Osteocyte (in vitro differentiated cells): ENCODE measurements at regions not wholly inside any gene's neighbourhood (a gene's known extent, or its start where the extent isn't known, plus 50 kb on each side); places are given as distances from the start of the nearest gene placed in this dataset.

ENCODE experiments used
- DNase-seq: peaks from one replicate; pipeline ENCODE4 v3.0.0; 2021; ENCODE audit warnings: mixed read lengths; ENCODE audit not compliant: unreplicated experiment; ENCODE audit errors: extremely low spot score
- H3K27ac Mint-ChIP-seq: one replicate; pipeline ENCODE4 v1.8.0; 2021; ENCODE audit warnings: mild to moderate bottlenecking, mixed read lengths; ENCODE audit not compliant: unreplicated experiment
- H3K27me3 Mint-ChIP-seq: one replicate; pipeline ENCODE4 v1.8.0; 2021; ENCODE audit warnings: mixed read lengths; ENCODE audit not compliant: unreplicated experiment
- H3K36me3 Mint-ChIP-seq: one replicate; pipeline ENCODE4 v1.8.0; 2021; ENCODE audit warnings: mixed read lengths; ENCODE audit not compliant: unreplicated experiment
- H3K4me1 Mint-ChIP-seq: one replicate; pipeline ENCODE4 v1.8.0; 2021; ENCODE audit warnings: mixed read lengths; ENCODE audit not compliant: unreplicated experiment
- H3K4me3 Mint-ChIP-seq: one replicate; pipeline ENCODE4 v1.8.0; 2021; ENCODE audit warnings: mild to moderate bottlenecking, moderate library complexity, mixed read lengths; ENCODE audit not compliant: unreplicated experiment
- H3K9me3 Mint-ChIP-seq: one replicate; pipeline ENCODE4 v1.8.0; 2021; ENCODE audit warnings: mixed read lengths; ENCODE audit not compliant: unreplicated experiment
- TF ChIP-seq, protein P1 (sequence below): fragments of 200-600 bp; sonication (generic); IDR thresholded peaks from 2 replicates; pipeline ENCODE4 v1.5.0; 2021; ENCODE audit warnings: antibody characterized with exemption, mild to moderate bottlenecking, moderate library complexity

DNA sequence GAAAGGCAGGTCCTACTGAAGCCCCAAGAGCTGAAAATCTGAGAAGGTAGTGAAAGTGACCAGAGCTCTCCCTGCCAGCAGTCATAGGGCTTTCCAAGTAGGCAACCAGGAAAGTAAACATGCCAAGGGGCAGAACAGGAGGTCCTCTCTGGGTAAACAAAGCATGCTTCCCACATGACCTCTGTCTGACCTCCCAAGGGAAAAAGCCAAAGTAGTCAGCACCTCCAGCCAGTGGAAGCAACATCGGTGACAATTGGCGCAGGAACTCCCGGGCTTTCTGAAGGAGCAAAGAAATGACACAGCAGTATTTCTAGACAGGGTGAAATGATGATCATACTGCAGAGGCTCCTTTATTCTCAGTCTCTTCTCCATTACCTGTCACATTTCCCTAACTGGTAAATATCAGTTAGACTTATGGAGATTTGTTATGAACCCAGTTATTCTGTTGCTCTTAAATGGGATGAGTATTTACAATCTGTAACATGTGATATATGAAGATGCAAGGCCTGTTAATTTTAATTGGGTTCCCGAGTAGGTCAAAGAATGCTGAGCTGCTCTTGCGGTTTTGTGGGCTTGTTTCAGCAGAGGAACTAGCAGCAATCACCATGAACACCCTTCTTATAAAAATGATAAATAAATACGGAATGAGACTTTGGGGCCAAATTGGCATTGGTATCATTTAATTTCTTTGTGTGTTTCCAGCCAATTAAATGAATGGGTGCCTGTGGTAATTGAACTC is 321.0 kb downstream of the RND3 start:
- peak overlapping the region; percentile 79 for H3K27ac Mint-ChIP-seq
- peaks cover 37% of the 10 kb centered on the region for H3K4me1 Mint-ChIP-seq
- no peak overlapping the region for H3K4me3 Mint-ChIP-seq
- H3K9me3 Mint-ChIP-seq, result no peaks in the 10 kb centered on the region
- TF ChIP-seq, protein P1, sequence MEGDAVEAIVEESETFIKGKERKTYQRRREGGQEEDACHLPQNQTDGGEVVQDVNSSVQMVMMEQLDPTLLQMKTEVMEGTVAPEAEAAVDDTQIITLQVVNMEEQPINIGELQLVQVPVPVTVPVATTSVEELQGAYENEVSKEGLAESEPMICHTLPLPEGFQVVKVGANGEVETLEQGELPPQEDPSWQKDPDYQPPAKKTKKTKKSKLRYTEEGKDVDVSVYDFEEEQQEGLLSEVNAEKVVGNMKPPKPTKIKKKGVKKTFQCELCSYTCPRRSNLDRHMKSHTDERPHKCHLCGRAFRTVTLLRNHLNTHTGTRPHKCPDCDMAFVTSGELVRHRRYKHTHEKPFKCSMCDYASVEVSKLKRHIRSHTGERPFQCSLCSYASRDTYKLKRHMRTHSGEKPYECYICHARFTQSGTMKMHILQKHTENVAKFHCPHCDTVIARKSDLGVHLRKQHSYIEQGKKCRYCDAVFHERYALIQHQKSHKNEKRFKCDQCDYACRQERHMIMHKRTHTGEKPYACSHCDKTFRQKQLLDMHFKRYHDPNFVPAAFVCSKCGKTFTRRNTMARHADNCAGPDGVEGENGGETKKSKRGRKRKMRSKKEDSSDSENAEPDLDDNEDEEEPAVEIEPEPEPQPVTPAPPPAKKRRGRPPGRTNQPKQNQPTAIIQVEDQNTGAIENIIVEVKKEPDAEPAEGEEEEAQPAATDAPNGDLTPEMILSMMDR, result no peak
- no peak for DNase-seq
- H3K36me3 Mint-ChIP-seq, result no peaks in the 10 kb centered on the region
- H3K27me3 Mint-ChIP-seq, result no peaks in the 10 kb centered on the region

DNA sequence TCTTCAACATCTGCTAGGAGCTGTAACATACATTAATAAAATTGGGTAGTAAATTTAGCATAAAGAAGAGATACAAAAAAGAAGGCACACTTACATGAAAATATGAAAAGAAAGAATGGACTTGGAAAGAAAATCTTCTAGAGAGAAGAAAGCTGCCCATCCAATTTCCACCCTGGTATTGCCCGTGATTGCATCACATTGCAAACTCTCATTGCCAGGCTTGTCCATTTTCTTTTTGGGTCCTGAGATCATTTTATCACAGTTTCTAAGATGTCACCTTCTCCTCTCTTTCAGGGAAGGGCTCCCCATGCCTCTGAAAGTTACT is 321.5 kb downstream of the RND3 start:
- TF ChIP-seq, protein P1, result no peak
- Mint-ChIP-seq H3K4me3 (no peak overlapping the region), H3K36me3 (no peaks in the 10 kb centered on the region), H3K9me3 (no peaks in the 10 kb centered on the region), H3K4me1 (peaks cover 37% of the 10 kb centered on the region), H3K27me3 (no peaks in the 10 kb centered on the region), H3K27ac (peak overlapping the region; percentile 79)
- no peak for DNase-seq

DNA sequence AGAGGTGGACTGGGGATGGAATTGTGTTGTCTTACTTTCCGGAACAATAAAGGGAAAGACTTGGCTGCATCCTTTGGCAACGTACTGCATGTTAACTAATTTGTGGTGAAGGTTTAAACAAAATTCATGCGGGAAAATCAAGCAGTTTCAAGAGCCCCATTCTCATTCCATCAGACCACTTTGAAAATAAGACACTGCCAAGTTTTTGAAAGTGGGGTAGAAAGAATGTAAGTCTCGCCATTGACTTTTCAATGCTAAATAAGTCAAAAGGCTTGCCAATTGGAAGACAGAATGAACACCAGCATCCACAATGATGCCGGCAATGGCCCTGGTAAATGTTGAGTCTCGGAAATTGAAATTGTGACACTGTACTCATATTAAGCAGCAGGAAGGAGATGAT is 322.0 kb downstream of the RND3 start:
- H3K36me3 Mint-ChIP-seq, result no peaks in the 10 kb centered on the region
- no peaks in the 10 kb centered on the region for H3K9me3 Mint-ChIP-seq
- no peak for DNase-seq
- H3K4me1 Mint-ChIP-seq, result peaks cover 37% of the 10 kb centered on the region
- no peaks in the 10 kb centered on the region for H3K27me3 Mint-ChIP-seq
- TF ChIP-seq, protein P1, result no peak
- H3K4me3 Mint-ChIP-seq, result no peak overlapping the region
- H3K27ac Mint-ChIP-seq, result peak overlapping the region; percentile 79

DNA sequence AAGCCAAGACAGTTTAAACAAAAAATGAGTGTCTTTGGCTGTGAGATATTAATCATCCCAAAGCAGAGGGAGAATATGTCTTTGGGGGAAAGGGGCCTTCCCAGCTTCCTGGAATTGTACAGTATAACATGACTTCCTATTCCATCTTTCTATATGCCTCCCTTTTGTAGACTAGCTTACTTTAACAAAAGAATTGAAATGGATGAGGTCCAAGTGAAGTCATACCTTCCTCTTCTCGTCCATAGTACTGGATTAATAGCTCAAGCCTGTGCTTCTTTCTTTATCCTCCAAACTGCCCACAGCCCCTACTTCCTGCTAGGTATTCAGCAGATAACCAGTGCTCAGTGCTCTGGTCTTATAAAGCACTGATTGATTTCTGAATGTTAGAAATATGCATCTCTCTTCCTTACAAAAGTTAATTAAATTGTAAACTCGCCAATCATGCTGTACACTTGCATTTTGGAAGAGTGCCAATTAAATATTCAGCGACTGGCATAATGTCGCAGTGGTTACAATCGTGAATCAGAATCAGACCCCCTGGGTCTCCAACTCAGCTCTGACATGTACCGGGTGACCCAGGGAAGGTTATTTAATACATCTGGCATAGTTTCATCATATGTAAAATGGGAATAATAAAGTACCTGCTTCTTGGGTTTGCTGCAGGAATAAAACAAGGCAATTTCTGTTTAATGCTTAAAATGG is 325.1 kb downstream of the RND3 start:
- Mint-ChIP-seq H3K27ac (no peak overlapping the region), H3K27me3 (no peaks in the 10 kb centered on the region)

DNA sequence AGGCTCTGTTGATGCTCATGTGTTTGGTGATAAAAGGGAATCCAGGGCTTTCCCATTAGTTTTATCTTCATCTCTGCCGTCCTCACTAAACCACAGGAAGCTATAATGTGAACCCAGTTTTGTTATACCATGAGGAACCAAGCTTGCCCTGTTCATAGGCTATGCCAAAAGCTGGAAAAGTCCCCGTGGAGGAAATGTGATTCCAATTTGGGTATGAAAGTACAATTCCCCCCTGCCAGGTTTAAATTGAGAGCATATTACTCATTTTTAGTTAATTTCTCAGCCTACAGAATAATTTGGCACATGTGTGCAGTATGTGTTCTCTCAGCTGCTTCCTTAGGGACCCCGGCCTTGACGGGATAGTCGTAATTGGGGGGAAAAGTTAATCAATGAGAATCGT is 327.4 kb downstream of the RND3 start:
- Mint-ChIP-seq H3K4me1 (no peaks in the 10 kb centered on the region), H3K36me3 (no peaks in the 10 kb centered on the region), H3K4me3 (no peak overlapping the region), H3K27ac (no peak overlapping the region), H3K27me3 (no peaks in the 10 kb centered on the region), H3K9me3 (no peaks in the 10 kb centered on the region)
- no peak for DNase-seq
- TF ChIP-seq, protein P1, result no peak

More for the DNA sequence above, 325.1 kb downstream of the RND3 start:
- no peaks in the 10 kb centered on the region for H3K9me3 Mint-ChIP-seq
- H3K4me1 Mint-ChIP-seq, result peaks cover 16% of the 10 kb centered on the region
- no peaks in the 10 kb centered on the region for H3K36me3 Mint-ChIP-seq
- H3K4me3 Mint-ChIP-seq, result no peak overlapping the region
- no peak for DNase-seq
- TF ChIP-seq, protein P1, result no peak
